ENCODE measurements at regions not wholly inside any gene's neighbourhood (a gene's known extent, or its start where the extent isn't known, plus 50 kb on each side); places are given as distances from the start of the nearest gene placed in this dataset.

DNA sequence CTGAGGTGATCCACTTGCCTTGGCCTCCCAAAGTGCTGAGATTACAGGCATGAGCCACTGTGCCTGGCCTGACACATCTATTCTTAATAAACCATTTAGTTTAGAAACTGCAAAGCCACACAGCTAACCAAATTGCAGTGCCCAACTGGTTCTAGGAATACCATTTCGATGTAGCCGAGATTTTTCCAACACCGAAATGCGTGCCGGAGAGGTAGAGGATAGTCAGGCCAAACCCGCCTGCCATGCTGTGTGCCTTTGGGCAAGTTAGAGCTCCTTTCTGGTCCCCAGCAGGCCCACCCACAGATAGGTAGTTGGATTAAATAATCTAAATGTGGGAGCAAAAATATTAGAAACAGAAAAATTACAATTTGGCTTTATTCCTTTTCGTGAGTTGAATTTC, 254.4 kb downstream of the FOXD2 start:
- TF ChIP-seq, protein P1, sequence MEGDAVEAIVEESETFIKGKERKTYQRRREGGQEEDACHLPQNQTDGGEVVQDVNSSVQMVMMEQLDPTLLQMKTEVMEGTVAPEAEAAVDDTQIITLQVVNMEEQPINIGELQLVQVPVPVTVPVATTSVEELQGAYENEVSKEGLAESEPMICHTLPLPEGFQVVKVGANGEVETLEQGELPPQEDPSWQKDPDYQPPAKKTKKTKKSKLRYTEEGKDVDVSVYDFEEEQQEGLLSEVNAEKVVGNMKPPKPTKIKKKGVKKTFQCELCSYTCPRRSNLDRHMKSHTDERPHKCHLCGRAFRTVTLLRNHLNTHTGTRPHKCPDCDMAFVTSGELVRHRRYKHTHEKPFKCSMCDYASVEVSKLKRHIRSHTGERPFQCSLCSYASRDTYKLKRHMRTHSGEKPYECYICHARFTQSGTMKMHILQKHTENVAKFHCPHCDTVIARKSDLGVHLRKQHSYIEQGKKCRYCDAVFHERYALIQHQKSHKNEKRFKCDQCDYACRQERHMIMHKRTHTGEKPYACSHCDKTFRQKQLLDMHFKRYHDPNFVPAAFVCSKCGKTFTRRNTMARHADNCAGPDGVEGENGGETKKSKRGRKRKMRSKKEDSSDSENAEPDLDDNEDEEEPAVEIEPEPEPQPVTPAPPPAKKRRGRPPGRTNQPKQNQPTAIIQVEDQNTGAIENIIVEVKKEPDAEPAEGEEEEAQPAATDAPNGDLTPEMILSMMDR (conservative IDR thresholded peaks at IDR 0.05 in 1 of 2, IDR thresholded peaks at IDR 0.05 in 1 of 2; ENCODE audit: extremely low read depth in 1 of 2, insufficient read depth in 1 of 2, low read depth in 1 of 2, low read length in 2 of 2) = no peak
- TF ChIP-seq EZH2 (IDR thresholded peaks at IDR 0.05; ENCODE audit: borderline replicate concordance, low read length) = no peak
